T-helper 1 cell treated with Interleukin-12 subunit alpha and Interleukin-12 subunit beta and Interleukin-4 antibody, amounts not matched to agents 30 μg/mL and 1 μg/mL, for 36 hours (primary cell): ENCODE measurements at regions not wholly inside any gene's neighbourhood (a gene's known extent, or its start where the extent isn't known, plus 50 kb on each side); places are given as distances from the start of the nearest gene placed in this dataset.

Experiments used
- H3K27ac Mint-ChIP-seq: one replicate; pipeline ENCODE4 v1.8.0; 2021; ENCODE audit warnings: mild to moderate bottlenecking, mixed read lengths
- H3K27me3 Mint-ChIP-seq: one replicate; pipeline ENCODE4 v1.8.0; 2021; ENCODE audit warnings: low read depth, mixed read lengths
- H3K36me3 Mint-ChIP-seq: one replicate; pipeline ENCODE4 v1.8.0; 2021; ENCODE audit warnings: low read depth, mixed read lengths
- H3K4me1 Mint-ChIP-seq: one replicate; pipeline ENCODE4 v1.8.0; 2021; ENCODE audit warnings: low read depth, mixed read lengths
- H3K4me3 Mint-ChIP-seq: one replicate; pipeline ENCODE4 v1.8.0; 2021; ENCODE audit warnings: mild to moderate bottlenecking, moderate library complexity, mixed read lengths
- H3K9me3 Mint-ChIP-seq: one replicate; pipeline ENCODE4 v1.8.0; 2021; ENCODE audit warnings: mixed read lengths

- H3K4me3 Mint-ChIP-seq: no peak overlapping the region
- H3K27ac Mint-ChIP-seq: no peak overlapping the region
- peaks cover 10% of the 10 kb centered on the region for H3K9me3 Mint-ChIP-seq
- H3K4me1 Mint-ChIP-seq: peaks cover 14% of the 10 kb centered on the region
- peaks cover 2% of the 10 kb centered on the region for H3K36me3 Mint-ChIP-seq
- peaks cover 14% of the 10 kb centered on the region for H3K27me3 Mint-ChIP-seq
These were observed 170.2 kb downstream of the HSD17B3 start for GRCh38 chr9:96131825-96132224.

- Mint-ChIP-seq H3K4me1 (peaks cover 11% of the 10 kb centered on the region), H3K4me3 (no peak overlapping the region), H3K27ac (no peak overlapping the region), H3K9me3 (peaks cover 10% of the 10 kb centered on the region), H3K36me3 (peaks cover 2% of the 10 kb centered on the region), H3K27me3 (peaks cover 14% of the 10 kb centered on the region)
These were observed 171.0 kb downstream of the HSD17B3 start for GRCh38 chr9:96130970-96131369.

GRCh38 chr9:96129747-96130146, 172.2 kb downstream of the HSD17B3 start:
- Mint-ChIP-seq H3K4me3 (no peak overlapping the region), H3K36me3 (peaks cover 2% of the 10 kb centered on the region), H3K9me3 (peaks cover 10% of the 10 kb centered on the region), H3K27ac (no peak overlapping the region), H3K4me1 (peaks cover 1% of the 10 kb centered on the region), H3K27me3 (peaks cover 14% of the 10 kb centered on the region)

GRCh38 chr9:96128880-96129279, 173.1 kb downstream of the HSD17B3 start:
- Mint-ChIP-seq H3K36me3 (peaks cover 2% of the 10 kb centered on the region), H3K4me1 (no peaks in the 10 kb centered on the region), H3K27me3 (peaks cover 14% of the 10 kb centered on the region), H3K9me3 (peaks cover 10% of the 10 kb centered on the region), H3K27ac (no peak overlapping the region), H3K4me3 (no peak overlapping the region)

GRCh38 chr9:96126321-96126881, 175.6 kb downstream of the HSD17B3 start:
- H3K36me3 Mint-ChIP-seq: no peaks in the 10 kb centered on the region
- H3K9me3 Mint-ChIP-seq: no peaks in the 10 kb centered on the region
- peaks cover under 1% of the 10 kb centered on the region for H3K4me1 Mint-ChIP-seq
- H3K27me3 Mint-ChIP-seq: peaks cover 15% of the 10 kb centered on the region
- H3K27ac Mint-ChIP-seq: no peak overlapping the region
- no peak overlapping the region for H3K4me3 Mint-ChIP-seq

GRCh38 chr9:96125624-96126023, 176.4 kb downstream of the HSD17B3 start:
- Mint-ChIP-seq H3K36me3 (no peaks in the 10 kb centered on the region), H3K4me3 (no peak overlapping the region)

GRCh38 chr9:96122751-96123150, 179.2 kb downstream of the HSD17B3 start:
- H3K9me3 Mint-ChIP-seq: peaks cover 6% of the 10 kb centered on the region
- no peak overlapping the region for H3K4me3 Mint-ChIP-seq
- peaks cover 13% of the 10 kb centered on the region for H3K4me1 Mint-ChIP-seq
- H3K36me3 Mint-ChIP-seq: no peaks in the 10 kb centered on the region
- peaks cover 22% of the 10 kb centered on the region for H3K27me3 Mint-ChIP-seq
- H3K27ac Mint-ChIP-seq: no peak overlapping the region

More at GRCh38 chr9:96125624-96126023, 176.4 kb downstream of the HSD17B3 start:
- H3K9me3 Mint-ChIP-seq: no peaks in the 10 kb centered on the region
- peaks cover 5% of the 10 kb centered on the region for H3K4me1 Mint-ChIP-seq
- no peak overlapping the region for H3K27ac Mint-ChIP-seq
- H3K27me3 Mint-ChIP-seq: peaks cover 17% of the 10 kb centered on the region

GRCh38 chr9:96122282-96122681, 179.7 kb downstream of the HSD17B3 start:
- Mint-ChIP-seq H3K36me3 (no peaks in the 10 kb centered on the region), H3K4me1 (peaks cover 17% of the 10 kb centered on the region), H3K27me3 (peaks cover 24% of the 10 kb centered on the region), H3K9me3 (peaks cover 6% of the 10 kb centered on the region), H3K4me3 (no peak overlapping the region), H3K27ac (no peak overlapping the region)

GRCh38 chr9:96121136-96121535, 180.8 kb downstream of the HSD17B3 start:
- Mint-ChIP-seq H3K9me3 (peaks cover 6% of the 10 kb centered on the region), H3K36me3 (no peaks in the 10 kb centered on the region), H3K27me3 (peaks cover 27% of the 10 kb centered on the region), H3K4me1 (peaks cover 21% of the 10 kb centered on the region), H3K4me3 (no peak overlapping the region), H3K27ac (no peak overlapping the region)

GRCh38 chr9:96117398-96118080, 184.4 kb downstream of the HSD17B3 start:
- Mint-ChIP-seq H3K9me3 (peaks cover 6% of the 10 kb centered on the region), H3K36me3 (no peaks in the 10 kb centered on the region), H3K4me1 (peaks cover 23% of the 10 kb centered on the region), H3K4me3 (no peak overlapping the region), H3K27ac (no peak overlapping the region), H3K27me3 (peaks cover 32% of the 10 kb centered on the region)

- Mint-ChIP-seq H3K27ac (no peak overlapping the region), H3K4me3 (no peak overlapping the region), H3K9me3 (peaks cover 6% of the 10 kb centered on the region), H3K36me3 (no peaks in the 10 kb centered on the region), H3K27me3 (peaks cover 25% of the 10 kb centered on the region), H3K4me1 (peaks cover 23% of the 10 kb centered on the region)
These were observed 185.5 kb downstream of the HSD17B3 start for GRCh38 chr9:96116275-96117064.

GRCh38 chr9:96115836-96116235, 186.1 kb downstream of the HSD17B3 start:
- H3K4me3 Mint-ChIP-seq: no peak overlapping the region
- H3K9me3 Mint-ChIP-seq: peaks cover 6% of the 10 kb centered on the region
- peaks cover 22% of the 10 kb centered on the region for H3K27me3 Mint-ChIP-seq
- H3K27ac Mint-ChIP-seq: no peak overlapping the region
- H3K36me3 Mint-ChIP-seq: no peaks in the 10 kb centered on the region
- H3K4me1 Mint-ChIP-seq: peaks cover 19% of the 10 kb centered on the region

- Mint-ChIP-seq H3K9me3 (no peaks in the 10 kb centered on the region), H3K27ac (no peak overlapping the region), H3K36me3 (no peaks in the 10 kb centered on the region), H3K4me1 (peaks cover 16% of the 10 kb centered on the region), H3K4me3 (no peak overlapping the region), H3K27me3 (peaks cover 18% of the 10 kb centered on the region)
These were observed 188.9 kb downstream of the HSD17B3 start for GRCh38 chr9:96113032-96113431.

- H3K9me3 Mint-ChIP-seq: peaks cover 5% of the 10 kb centered on the region
- no peak overlapping the region for H3K27ac Mint-ChIP-seq
- H3K4me1 Mint-ChIP-seq: peaks cover 3% of the 10 kb centered on the region
- H3K27me3 Mint-ChIP-seq: peaks cover 18% of the 10 kb centered on the region
- H3K36me3 Mint-ChIP-seq: no peaks in the 10 kb centered on the region
- no peak overlapping the region for H3K4me3 Mint-ChIP-seq
These were observed 192.2 kb downstream of the HSD17B3 start for GRCh38 chr9:96109680-96110351.
